ENCODE measurements at regions not wholly inside any gene's neighbourhood (a gene's known extent, or its start where the extent isn't known, plus 50 kb on each side); places are given as distances from the start of the nearest gene placed in this dataset.

DNA sequence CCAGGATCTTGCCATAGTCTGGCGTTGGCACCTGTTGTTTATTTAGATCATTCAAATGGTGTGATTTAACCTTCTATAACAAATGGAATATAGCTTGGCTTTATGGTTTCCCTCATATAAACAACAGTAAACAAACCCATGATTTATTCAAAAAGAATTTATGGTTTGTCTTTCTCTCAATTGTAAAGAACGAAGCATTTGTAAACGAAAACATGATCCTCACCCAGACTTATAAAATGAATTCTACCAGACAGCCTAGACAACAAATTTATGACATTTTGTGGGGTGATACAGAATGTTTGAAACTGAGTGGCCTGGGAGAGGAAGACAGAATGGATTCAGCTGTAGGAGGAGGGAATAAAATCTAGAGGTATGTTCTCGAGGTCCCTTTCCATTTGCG is 66.1 kb upstream of the PTGFR start:
- TF ChIP-seq, protein P1, sequence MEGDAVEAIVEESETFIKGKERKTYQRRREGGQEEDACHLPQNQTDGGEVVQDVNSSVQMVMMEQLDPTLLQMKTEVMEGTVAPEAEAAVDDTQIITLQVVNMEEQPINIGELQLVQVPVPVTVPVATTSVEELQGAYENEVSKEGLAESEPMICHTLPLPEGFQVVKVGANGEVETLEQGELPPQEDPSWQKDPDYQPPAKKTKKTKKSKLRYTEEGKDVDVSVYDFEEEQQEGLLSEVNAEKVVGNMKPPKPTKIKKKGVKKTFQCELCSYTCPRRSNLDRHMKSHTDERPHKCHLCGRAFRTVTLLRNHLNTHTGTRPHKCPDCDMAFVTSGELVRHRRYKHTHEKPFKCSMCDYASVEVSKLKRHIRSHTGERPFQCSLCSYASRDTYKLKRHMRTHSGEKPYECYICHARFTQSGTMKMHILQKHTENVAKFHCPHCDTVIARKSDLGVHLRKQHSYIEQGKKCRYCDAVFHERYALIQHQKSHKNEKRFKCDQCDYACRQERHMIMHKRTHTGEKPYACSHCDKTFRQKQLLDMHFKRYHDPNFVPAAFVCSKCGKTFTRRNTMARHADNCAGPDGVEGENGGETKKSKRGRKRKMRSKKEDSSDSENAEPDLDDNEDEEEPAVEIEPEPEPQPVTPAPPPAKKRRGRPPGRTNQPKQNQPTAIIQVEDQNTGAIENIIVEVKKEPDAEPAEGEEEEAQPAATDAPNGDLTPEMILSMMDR (IDR thresholded peaks at IDR 0.05): no peak
- no peak for TF ChIP-seq EZH2 (IDR thresholded peaks at IDR 0.05; ENCODE audit: borderline replicate concordance, insufficient read depth, low read depth, low read length, poor library complexity, severe bottlenecking)

Data from B cell (primary cell).